ENCODE measurements at regions not wholly inside any gene's neighbourhood (a gene's known extent, or its start where the extent isn't known, plus 50 kb on each side); places are given as distances from the start of the nearest gene placed in this dataset.
A peak's percentile ranks its signal among the peaks of the same experiment; 100 is the strongest.
"Not testable (repeated sequence)": the region's sequence is repeated elsewhere in the genome, so short reads cannot be mapped to it uniquely, and the experiment has no call there.

- no peak for ATAC-seq
- no peak for DNase-seq (ENCODE audit: low spot score)
- intact Hi-C loops (cut with DNase I), result no loop called here
Measured at GRCh38 chr2:238743243-238744065, 104.4 kb upstream of the TWIST2 start.

- no peak for ATAC-seq
- intact Hi-C loops (cut with DNase I), result no loop called here
- no peak for DNase-seq (ENCODE audit: low spot score)
Measured at GRCh38 chr2:238744951-238745350, 102.9 kb upstream of the TWIST2 start.

GRCh38 chr2:238745997-238746396 lies 101.9 kb upstream of the TWIST2 start:
- DNase-seq (ENCODE audit: low spot score) (no peak), ATAC-seq (no peak)

GRCh38 chr2:238747114-238747513 lies 100.8 kb upstream of the TWIST2 start:
- no peak for ATAC-seq
- no peak for DNase-seq (ENCODE audit: low spot score)
- intact Hi-C loops (cut with DNase I), result no loop called here

More at GRCh38 chr2:238745997-238746396, 101.9 kb upstream of the TWIST2 start:
- intact Hi-C loops (cut with DNase I), result no loop called here

- no peak for ATAC-seq
- no peak for DNase-seq (ENCODE audit: low spot score)
- intact Hi-C loops (cut with DNase I), result no loop called here
Measured at GRCh38 chr2:238747557-238747956, 100.3 kb upstream of the TWIST2 start.

GRCh38 chr2:238750212-238750904 lies 97.5 kb upstream of the TWIST2 start:
- DNase-seq (ENCODE audit: low spot score) (no peak), ATAC-seq (no peak)
- intact Hi-C loops (cut with DNase I), result no loop called here

GRCh38 chr2:238754259-238754658 lies 93.6 kb upstream of the TWIST2 start:
- intact Hi-C loops (cut with DNase I), result no loop called here
- ATAC-seq (no peak), DNase-seq (ENCODE audit: low spot score) (no peak)

GRCh38 chr2:238761868-238762267 lies 86.0 kb upstream of the TWIST2 start:
- DNase-seq (ENCODE audit: low spot score) (no peak), ATAC-seq (no peak)
- intact Hi-C loops (cut with DNase I), result no loop called here

GRCh38 chr2:238763471-238763995 lies 84.4 kb upstream of the TWIST2 start:
- ATAC-seq, result no peak
- no peak for DNase-seq (ENCODE audit: low spot score)
- intact Hi-C loops (cut with DNase I), result no loop called here

- intact Hi-C loops (cut with DNase I), result no loop called here
- ATAC-seq, result no peak
- DNase-seq (ENCODE audit: low spot score), result no peak
Measured at GRCh38 chr2:238765590-238765989, 82.3 kb upstream of the TWIST2 start.

GRCh38 chr2:238771218-238771617 lies 76.7 kb upstream of the TWIST2 start:
- ATAC-seq (peak; percentile 79), DNase-seq (ENCODE audit: low spot score) (no peak)
- intact Hi-C loops (cut with DNase I), result no loop called here

- intact Hi-C loops (cut with DNase I), result no loop called here
- ATAC-seq, result peak; percentile 41
- DNase-seq (ENCODE audit: low spot score), result no peak
Measured at GRCh38 chr2:238771639-238772038, 76.2 kb upstream of the TWIST2 start.

- intact Hi-C loops (cut with DNase I), result no loop called here
- ATAC-seq (peak; percentile 17), DNase-seq (ENCODE audit: low spot score) (no peak)
Measured at GRCh38 chr2:238772635-238773297, 75.1 kb upstream of the TWIST2 start.

- DNase-seq (ENCODE audit: low spot score), result no peak
- intact Hi-C loops (cut with DNase I), result no loop called here
- no peak for ATAC-seq
Measured at GRCh38 chr2:238773472-238773871, 74.4 kb upstream of the TWIST2 start.

- no peak for ATAC-seq
- intact Hi-C loops (cut with DNase I), result no loop called here
- no peak for DNase-seq (ENCODE audit: low spot score)
Measured at GRCh38 chr2:238774071-238774470, 73.8 kb upstream of the TWIST2 start.

- intact Hi-C loops (cut with DNase I), result no loop called here
- no peak for ATAC-seq
Measured at GRCh38 chr2:238774980-238775509, 72.8 kb upstream of the TWIST2 start.

GRCh38 chr2:238775591-238775990 lies 72.3 kb upstream of the TWIST2 start:
- DNase-seq (ENCODE audit: low spot score), result no peak
- no peak for ATAC-seq
- intact Hi-C loops (cut with DNase I), result no loop called here

More at GRCh38 chr2:238774980-238775509, 72.8 kb upstream of the TWIST2 start:
- no peak for DNase-seq (ENCODE audit: low spot score)

- no peak for DNase-seq (ENCODE audit: low spot score)
- ATAC-seq, result no peak
- intact Hi-C loops (cut with DNase I), result no loop called here
Measured at GRCh38 chr2:238776003-238776760, 71.7 kb upstream of the TWIST2 start.

GRCh38 chr2:238776761-238777046 lies 71.2 kb upstream of the TWIST2 start:
- ATAC-seq; intact Hi-C loops (cut with DNase I); DNase-seq (ENCODE audit: low spot score): not testable (repeated sequence)

Measured in sciatic nerve (tissue), 2 donors.